ENCODE measurements at regions not wholly inside any gene's neighbourhood (a gene's known extent, or its start where the extent isn't known, plus 50 kb on each side); places are given as distances from the start of the nearest gene placed in this dataset.

- Histone ChIP-seq H3K27me3 (ENCODE audit: control insufficient read depth, insufficient read depth, low read length) (no peaks in the 10 kb centered on the region), H3K9me3 (ENCODE audit: control insufficient read depth, insufficient read depth, low read length) (peaks cover 5% of the 10 kb centered on the region), H3K4me3 (ENCODE audit: low read depth, low read length) (no peak overlapping the region), H3K27ac (ENCODE audit: low read depth, low read length) (no peak overlapping the region)
- POLR2A ChIA-PET: no interaction called here
- TF ChIP-seq CTCF (IDR thresholded peaks at IDR 0.05; ENCODE audit: low read depth, low read length): no peak
- CTCF ChIA-PET: no interaction called here
- no peak for DNase-seq (ENCODE audit: low read depth, low spot score)
Measured at GRCh38 chr10:3245395-3245794, 72.8 kb upstream of the PITRM1 start.

GRCh38 chr10:3241967-3242650, 69.5 kb upstream of the PITRM1 start:
- Histone ChIP-seq H3K4me3 (ENCODE audit: low read depth, low read length) (no peak overlapping the region), H3K27ac (ENCODE audit: low read depth, low read length) (no peak overlapping the region), H3K27me3 (ENCODE audit: control insufficient read depth, insufficient read depth, low read length) (no peaks in the 10 kb centered on the region), H3K9me3 (ENCODE audit: control insufficient read depth, insufficient read depth, low read length) (peaks cover 7% of the 10 kb centered on the region)
- no peak for TF ChIP-seq CTCF (IDR thresholded peaks at IDR 0.05; ENCODE audit: low read depth, low read length)
- ChIA-PET POLR2A (interaction anchor here (0.5 to 0.6 kb wide), 2 partner anchors 16 to 607 kb away, joined by 3 to 4 read pairs; no protein-coding TSS in a partner anchor), CTCF (no interaction called here)
- no peak for DNase-seq (ENCODE audit: low read depth, low spot score)

GRCh38 chr10:3241274-3241921, 68.8 kb upstream of the PITRM1 start:
- DNase-seq (ENCODE audit: low read depth, low spot score): no peak
- no peak overlapping the region for H3K27ac ChIP-seq (ENCODE audit: low read depth, low read length)
- H3K9me3 ChIP-seq (ENCODE audit: control insufficient read depth, insufficient read depth, low read length): peaks cover 7% of the 10 kb centered on the region
- no peaks in the 10 kb centered on the region for H3K27me3 ChIP-seq (ENCODE audit: control insufficient read depth, insufficient read depth, low read length)
- TF ChIP-seq CTCF (IDR thresholded peaks at IDR 0.05; ENCODE audit: low read depth, low read length): no peak
- no peak overlapping the region for H3K4me3 ChIP-seq (ENCODE audit: low read depth, low read length)
- CTCF ChIA-PET: no interaction called here
- POLR2A ChIA-PET: interaction anchor here (0.6 kb wide), 1 partner anchor 607 kb away, joined by 3 read pairs; no protein-coding TSS in a partner anchor

- ChIA-PET POLR2A (no interaction called here), CTCF (interaction anchor here (0.6 to 1.3 kb wide), 9 partner anchors 198 to 1527 kb away, joined by 3 to 4 read pairs (median 3); no protein-coding TSS in a partner anchor)
- no peak overlapping the region for H3K27ac ChIP-seq (ENCODE audit: low read depth, low read length)
- DNase-seq (ENCODE audit: low read depth, low spot score): no peak
- H3K9me3 ChIP-seq (ENCODE audit: control insufficient read depth, insufficient read depth, low read length): peaks cover 4% of the 10 kb centered on the region; the same call in 1 of the 2 replicates
- H3K4me3 ChIP-seq (ENCODE audit: low read depth, low read length): no peak overlapping the region
- no peaks in the 10 kb centered on the region for H3K27me3 ChIP-seq (ENCODE audit: control insufficient read depth, insufficient read depth, low read length)
- no peak for TF ChIP-seq CTCF (IDR thresholded peaks at IDR 0.05; ENCODE audit: low read depth, low read length)
Measured at GRCh38 chr10:3239920-3240894, 67.6 kb upstream of the PITRM1 start.

Measured in AG04450 (cell line).